ENCODE measurements at regions not wholly inside any gene's neighbourhood (a gene's known extent, or its start where the extent isn't known, plus 50 kb on each side); places are given as distances from the start of the nearest gene placed in this dataset.

- no peak for TF ChIP-seq CTCF (IDR thresholded peaks at IDR 0.05; ENCODE audit: unreplicated experiment)
- Mint-ChIP-seq H3K27me3 (ENCODE audit: low read depth) (no peaks in the 10 kb centered on the region), H3K9me3 (peaks cover 9% of the 10 kb centered on the region), H3K27ac (no peak overlapping the region), H3K4me1 (peaks cover 17% of the 10 kb centered on the region), H3K36me3 (no peaks in the 10 kb centered on the region), H3K4me3 (no peak overlapping the region)
- DNase-seq (ENCODE audit: low spot score in 2 of 2, unreplicated experiment in 2 of 2): no peak
Measured at GRCh38 chr11:109526061-109526460, 104.1 kb downstream of the C11orf87 start.

GRCh38 chr11:109526931-109527330, 104.9 kb downstream of the C11orf87 start:
- H3K27me3 Mint-ChIP-seq (ENCODE audit: low read depth): no peaks in the 10 kb centered on the region
- peaks cover 15% of the 10 kb centered on the region for H3K4me1 Mint-ChIP-seq
- DNase-seq (ENCODE audit: low spot score in 2 of 2, unreplicated experiment in 2 of 2): no peak
- H3K4me3 Mint-ChIP-seq: no peak overlapping the region
- H3K36me3 Mint-ChIP-seq: no peaks in the 10 kb centered on the region
- H3K9me3 Mint-ChIP-seq: peaks cover 9% of the 10 kb centered on the region
- TF ChIP-seq CTCF (IDR thresholded peaks at IDR 0.05; ENCODE audit: unreplicated experiment): no peak
- H3K27ac Mint-ChIP-seq: peak overlapping the region; percentile 32

- DNase-seq (ENCODE audit: low spot score in 2 of 2, unreplicated experiment in 2 of 2): no peak
- Mint-ChIP-seq H3K4me3 (no peak overlapping the region), H3K4me1 (peaks cover 13% of the 10 kb centered on the region), H3K27me3 (ENCODE audit: low read depth) (no peaks in the 10 kb centered on the region), H3K36me3 (no peaks in the 10 kb centered on the region), H3K27ac (peak overlapping the region; percentile 32), H3K9me3 (peaks cover 9% of the 10 kb centered on the region)
- TF ChIP-seq CTCF (IDR thresholded peaks at IDR 0.05; ENCODE audit: unreplicated experiment): no peak
Measured at GRCh38 chr11:109527496-109527895, 105.5 kb downstream of the C11orf87 start.

- no peak overlapping the region for H3K4me3 Mint-ChIP-seq
- peak overlapping the region; percentile 84 for H3K27ac Mint-ChIP-seq
- no peak for DNase-seq (ENCODE audit: low spot score in 2 of 2, unreplicated experiment in 2 of 2)
- peaks cover 2% of the 10 kb centered on the region for H3K36me3 Mint-ChIP-seq
- TF ChIP-seq CTCF (IDR thresholded peaks at IDR 0.05; ENCODE audit: unreplicated experiment): no peak
- H3K27me3 Mint-ChIP-seq (ENCODE audit: low read depth): no peaks in the 10 kb centered on the region
- H3K9me3 Mint-ChIP-seq: peaks cover 30% of the 10 kb centered on the region
- peaks cover 10% of the 10 kb centered on the region for H3K4me1 Mint-ChIP-seq
Measured at GRCh38 chr11:109547356-109548027, 125.5 kb downstream of the C11orf87 start.

GRCh38 chr11:109552376-109552775, 130.4 kb downstream of the C11orf87 start:
- H3K27ac Mint-ChIP-seq: no peak overlapping the region
- no peak overlapping the region for H3K4me3 Mint-ChIP-seq
- no peak for TF ChIP-seq CTCF (IDR thresholded peaks at IDR 0.05; ENCODE audit: unreplicated experiment)
- peaks cover 2% of the 10 kb centered on the region for H3K36me3 Mint-ChIP-seq
- no peaks in the 10 kb centered on the region for H3K27me3 Mint-ChIP-seq (ENCODE audit: low read depth)
- H3K4me1 Mint-ChIP-seq: peaks cover 8% of the 10 kb centered on the region
- peaks cover 8% of the 10 kb centered on the region for H3K9me3 Mint-ChIP-seq
- no peak for DNase-seq (ENCODE audit: low spot score in 2 of 2, unreplicated experiment in 2 of 2)
